Gastrocnemius medialis (tissue), 4 donors: ENCODE measurements at regions not wholly inside any gene's neighbourhood (a gene's known extent, or its start where the extent isn't known, plus 50 kb on each side); places are given as distances from the start of the nearest gene placed in this dataset.

Experiments used
- ATAC-seq, 2 donors: fragments of 150-250 bp; one replicate each; pipeline ENCODE4 v1.9.1; 2016
- DNase-seq, 2 donors: peaks; one replicate each; pipeline ENCODE4 v3.0.0-alpha.2; 2019
- H3K27ac ChIP-seq, 4 donors: fragments of 200-600 bp; sonication (generic); 1 replicate in 1 of 4; 2 replicates in 3 of 4; pipeline ENCODE4 v1.5.1; 2016 to 2018; ENCODE audit warnings: mild to moderate bottlenecking in 2 of 4, moderate library complexity in 1 of 4
- H3K27me3 ChIP-seq, 3 donors: fragments of 200-600 bp; sonication (generic) in 2 of 3; 1 replicate in 1 of 3; 2 replicates in 2 of 3; pipeline versions ENCODE4 v1.5.1 to v1.6.0; 2016 to 2019; ENCODE audit warnings: mild to moderate bottlenecking in 1 of 3, moderate library complexity in 1 of 3
- H3K36me3 ChIP-seq, 2 donors: fragments of 200-600 bp; sonication (generic) in 1 of 2; one replicate each; pipeline ENCODE4 v1.5.1; 2017 to 2018
- H3K4me1 ChIP-seq, 2 donors: fragments of 200-600 bp; sonication (generic) in 1 of 2; one replicate each; pipeline ENCODE4 v1.5.1; 2016 to 2017; ENCODE audit warnings: mild to moderate bottlenecking in 2 of 2
- H3K4me3 ChIP-seq, 4 donors: fragments of 200-600 bp; sonication (generic) in 3 of 4; 1 replicate in 1 of 4; 2 replicates in 3 of 4; pipeline ENCODE4 v1.5.1; 2016 to 2019; ENCODE audit warnings: mild to moderate bottlenecking in 2 of 4
- H3K9me3 ChIP-seq, 3 donors: fragments of 200-600 bp; sonication (generic) in 2 of 3; 1 replicate in 1 of 3; 2 replicates in 2 of 3; pipeline ENCODE4 v1.5.1; 2016 to 2019
- POLR2A ChIP-seq, 2 donors: fragments of 450-650 bp; IDR thresholded peaks; one replicate each; pipeline ENCODE4 v1.6.1; 2017; ENCODE audit warnings: antibody characterized with exemption in 2 of 2, mild to moderate bottlenecking in 2 of 2, moderate library complexity in 2 of 2
- in situ Hi-C, 4 donors: fragments of 200-750 bp; cut with MboI; loops; one replicate each; pipeline versions ENCODE4 v1.15.0 to v1.8.0; 2017; ENCODE audit warnings: low sequenced_read_pairs in 4 of 4
- intact Hi-C: fragments of 100-400 bp; cut with DNase I; formaldehyde crosslinking; loops from one replicate; pipeline ENCODE4 v1.15.1; 2023; ENCODE audit warnings: low total_unique reads
- TF ChIP-seq, protein P1 (sequence below), 5 experiments: fragments of 450-650 bp in 3 of 5; fragments of 200-600 bp in 2 of 5; sonication (generic) in 2 of 5; IDR thresholded peaks in 4 of 5; conservative IDR thresholded peaks in 1 of 5; 1 replicate in 4 of 5; 2 replicates in 1 of 5; pipeline ENCODE4 v1.5.1; 2016 to 2019; ENCODE audit warnings: antibody characterized with exemption in 5 of 5, mild to moderate bottlenecking in 3 of 5, moderate library complexity in 3 of 5

DNA sequence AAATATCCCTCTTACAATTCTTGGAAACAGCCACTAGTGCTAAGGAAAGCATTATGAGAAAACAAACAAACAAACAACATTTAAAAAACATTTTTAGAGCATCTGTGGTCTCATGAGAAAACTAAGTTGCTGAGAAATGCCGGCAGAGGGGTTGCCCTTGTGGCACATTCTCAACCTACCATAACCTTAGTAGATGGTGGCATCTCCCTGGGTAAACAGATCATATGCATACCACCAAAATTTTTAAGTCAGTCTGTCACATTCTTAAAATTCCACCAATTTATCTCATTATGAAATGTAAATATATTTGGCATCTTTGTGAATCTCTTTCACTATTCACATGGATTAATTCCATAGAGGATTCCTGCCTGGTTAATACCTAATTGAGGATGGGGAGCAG is 575.7 kb upstream of the MARCKS start:
- no peak for TF ChIP-seq POLR2A (IDR thresholded peaks at IDR 0.05)
- TF ChIP-seq, protein P1, sequence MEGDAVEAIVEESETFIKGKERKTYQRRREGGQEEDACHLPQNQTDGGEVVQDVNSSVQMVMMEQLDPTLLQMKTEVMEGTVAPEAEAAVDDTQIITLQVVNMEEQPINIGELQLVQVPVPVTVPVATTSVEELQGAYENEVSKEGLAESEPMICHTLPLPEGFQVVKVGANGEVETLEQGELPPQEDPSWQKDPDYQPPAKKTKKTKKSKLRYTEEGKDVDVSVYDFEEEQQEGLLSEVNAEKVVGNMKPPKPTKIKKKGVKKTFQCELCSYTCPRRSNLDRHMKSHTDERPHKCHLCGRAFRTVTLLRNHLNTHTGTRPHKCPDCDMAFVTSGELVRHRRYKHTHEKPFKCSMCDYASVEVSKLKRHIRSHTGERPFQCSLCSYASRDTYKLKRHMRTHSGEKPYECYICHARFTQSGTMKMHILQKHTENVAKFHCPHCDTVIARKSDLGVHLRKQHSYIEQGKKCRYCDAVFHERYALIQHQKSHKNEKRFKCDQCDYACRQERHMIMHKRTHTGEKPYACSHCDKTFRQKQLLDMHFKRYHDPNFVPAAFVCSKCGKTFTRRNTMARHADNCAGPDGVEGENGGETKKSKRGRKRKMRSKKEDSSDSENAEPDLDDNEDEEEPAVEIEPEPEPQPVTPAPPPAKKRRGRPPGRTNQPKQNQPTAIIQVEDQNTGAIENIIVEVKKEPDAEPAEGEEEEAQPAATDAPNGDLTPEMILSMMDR (IDR thresholded peaks at IDR 0.05 in 4 of 5, conservative IDR thresholded peaks at IDR 0.05 in 1 of 5) = no peak
- no peak overlapping the region for H3K27ac ChIP-seq
- peaks cover 0 to 3% (median 0%) of the 10 kb centered on the region in 3 donors for H3K9me3 ChIP-seq
- in situ Hi-C loops (no loop called here), intact Hi-C loops (no loop called here)
- H3K4me1 ChIP-seq = no peaks in the 10 kb centered on the region
- H3K27me3 ChIP-seq = no peaks in the 10 kb centered on the region
- no peak overlapping the region for H3K4me3 ChIP-seq
- DNase-seq (no peak), ATAC-seq (no peak)
- no peaks in the 10 kb centered on the region for H3K36me3 ChIP-seq

GRCh38 chr6:113287396-113287795 is 569.7 kb upstream of the MARCKS start:
- Histone ChIP-seq H3K36me3 (no peaks in the 10 kb centered on the region), H3K4me1 (no peaks in the 10 kb centered on the region), H3K27ac (no peak overlapping the region), H3K4me3 (no peak overlapping the region), H3K9me3 (peaks cover 0 to 3% (median 0%) of the 10 kb centered on the region in 3 donors), H3K27me3 (no peaks in the 10 kb centered on the region)
- intact Hi-C loops = no loop called here
- in situ Hi-C loops = no loop called here
- TF ChIP-seq POLR2A (IDR thresholded peaks at IDR 0.05) = no peak
- TF ChIP-seq, protein P1 (IDR thresholded peaks at IDR 0.05 in 4 of 5, conservative IDR thresholded peaks at IDR 0.05 in 1 of 5) = no peak
- no peak for ATAC-seq
- DNase-seq = no peak

DNA sequence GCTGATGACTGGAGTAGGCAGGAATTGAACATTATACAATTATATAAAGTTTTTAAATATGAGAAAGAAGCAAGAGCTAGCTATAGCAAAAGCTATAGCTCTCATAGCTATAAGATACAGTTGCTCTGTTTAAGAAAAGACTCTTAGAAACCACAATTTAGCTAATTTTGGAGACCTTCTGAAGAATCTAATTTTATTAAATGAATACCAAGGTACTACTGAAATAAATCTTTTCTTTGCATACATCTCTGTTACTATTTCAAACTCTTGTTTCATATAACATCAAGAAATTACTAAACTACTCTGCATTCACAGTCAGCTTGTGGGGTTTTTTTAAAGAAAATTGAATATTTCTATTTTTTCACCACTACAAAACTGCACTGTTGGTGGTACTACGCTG is 568.7 kb upstream of the MARCKS start:
- no peak overlapping the region for H3K27ac ChIP-seq
- H3K36me3 ChIP-seq = no peaks in the 10 kb centered on the region
- H3K9me3 ChIP-seq = peaks cover 0 to 3% (median 0%) of the 10 kb centered on the region in 3 donors
- DNase-seq (no peak), ATAC-seq (no peak)
- H3K4me1 ChIP-seq = no peaks in the 10 kb centered on the region
- no peaks in the 10 kb centered on the region for H3K27me3 ChIP-seq
- intact Hi-C loops = no loop called here
- TF ChIP-seq, protein P1 (IDR thresholded peaks at IDR 0.05 in 4 of 5, conservative IDR thresholded peaks at IDR 0.05 in 1 of 5) = no peak
- no peak for TF ChIP-seq POLR2A (IDR thresholded peaks at IDR 0.05)
- in situ Hi-C loops = no loop called here
- H3K4me3 ChIP-seq = no peak overlapping the region

DNA sequence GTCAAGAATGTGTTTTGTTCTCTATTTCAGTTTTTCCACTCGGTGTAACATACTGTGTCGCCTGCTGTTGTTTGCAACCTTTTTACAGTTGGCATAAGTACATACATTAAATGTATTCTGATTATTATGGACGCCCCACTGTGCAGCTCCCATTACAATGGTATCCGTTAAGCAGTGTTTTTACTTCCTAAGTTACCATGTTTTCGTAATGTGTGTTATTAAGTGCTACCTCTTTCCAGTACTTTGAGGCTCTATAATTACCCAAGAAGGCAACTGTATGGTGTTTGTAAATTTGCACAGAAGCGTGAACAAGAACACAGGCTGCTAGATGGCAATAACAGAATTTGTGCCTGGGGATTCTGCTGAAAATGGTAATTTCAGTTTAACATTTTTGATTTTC is 568.0 kb upstream of the MARCKS start:
- H3K4me3 ChIP-seq = no peak overlapping the region
- no peak overlapping the region for H3K27ac ChIP-seq
- in situ Hi-C loops (no loop called here), intact Hi-C loops (no loop called here)
- H3K36me3 ChIP-seq = no peaks in the 10 kb centered on the region
- no peak for DNase-seq
- TF ChIP-seq, protein P1 (IDR thresholded peaks at IDR 0.05 in 4 of 5, conservative IDR thresholded peaks at IDR 0.05 in 1 of 5) = no peak
- TF ChIP-seq POLR2A (IDR thresholded peaks at IDR 0.05) = no peak
- H3K27me3 ChIP-seq = no peaks in the 10 kb centered on the region
- peaks cover 0 to 3% (median 0%) of the 10 kb centered on the region in 3 donors for H3K9me3 ChIP-seq
- no peaks in the 10 kb centered on the region for H3K4me1 ChIP-seq
- ATAC-seq = no peak

GRCh38 chr6:113290684-113291083 is 566.5 kb upstream of the MARCKS start:
- TF ChIP-seq, protein P1 (IDR thresholded peaks at IDR 0.05 in 4 of 5, conservative IDR thresholded peaks at IDR 0.05 in 1 of 5) = no peak
- TF ChIP-seq POLR2A (IDR thresholded peaks at IDR 0.05) = no peak
- intact Hi-C loops (no loop called here), in situ Hi-C loops (no loop called here)
- Histone ChIP-seq H3K27me3 (no peaks in the 10 kb centered on the region), H3K4me3 (no peak overlapping the region), H3K4me1 (no peaks in the 10 kb centered on the region), H3K27ac (no peak overlapping the region), H3K9me3 (peaks cover 0 to 3% (median 0%) of the 10 kb centered on the region in 3 donors), H3K36me3 (no peaks in the 10 kb centered on the region)
- DNase-seq (no peak), ATAC-seq (no peak)
